ENCODE measurements at regions not wholly inside any gene's neighbourhood (a gene's known extent, or its start where the extent isn't known, plus 50 kb on each side); places are given as distances from the start of the nearest gene placed in this dataset.

GRCh38 chr13:74017301-74018061 is 116.7 kb downstream of the KLF12 start:
- H3K27ac ChIP-seq (ENCODE audit: low read depth, low read length): no peak overlapping the region
- peaks cover 3% of the 10 kb centered on the region for H3K9me3 Mint-ChIP-seq (ENCODE audit: unreplicated experiment)
- H3K9ac ChIP-seq (ENCODE audit: low read length): no peak overlapping the region
- H3K4me2 ChIP-seq (ENCODE audit: low read length): no peak overlapping the region
- H3K36me3 Mint-ChIP-seq (ENCODE audit: low read depth, unreplicated experiment): peaks cover 5% of the 10 kb centered on the region
- H3K4me3 ChIP-seq (ENCODE audit: insufficient read depth, low read depth, low read length): no peak overlapping the region
- no peak overlapping the region for H3K27ac Mint-ChIP-seq (ENCODE audit: unreplicated experiment)
- no peaks in the 10 kb centered on the region for H3K27me3 Mint-ChIP-seq (ENCODE audit: low read depth, unreplicated experiment)
- no peak overlapping the region for H2AFZ ChIP-seq (ENCODE audit: low read depth, low read length)
- H3K9me3 ChIP-seq (ENCODE audit: insufficient read depth, low read depth, low read length): no peaks in the 10 kb centered on the region
- H3K4me1 ChIP-seq (ENCODE audit: insufficient read depth, low read length): no peaks in the 10 kb centered on the region
- H3K4me1 Mint-ChIP-seq (ENCODE audit: low read depth, unreplicated experiment): no peaks in the 10 kb centered on the region
- TF ChIP-seq EZH2 (IDR thresholded peaks at IDR 0.05; ENCODE audit: insufficient read depth, low read length): no peak
- TF ChIP-seq CTCF (IDR thresholded peaks at IDR 0.05; ENCODE audit: insufficient read depth, low read depth, low read length): no peak
- FAIRE-seq: no peak
- H3K4me3 Mint-ChIP-seq (ENCODE audit: unreplicated experiment): no peak overlapping the region
- no peaks in the 10 kb centered on the region for H3K36me3 ChIP-seq (ENCODE audit: insufficient read depth, low read length)
- no peak for DNase-seq (ENCODE audit: low read depth)
- H3K27me3 ChIP-seq (ENCODE audit: insufficient read depth, low read length): no peaks in the 10 kb centered on the region
- H3K79me2 ChIP-seq (ENCODE audit: insufficient read depth, low read length): peaks cover 55% of the 10 kb centered on the region
- H4K20me1 ChIP-seq (ENCODE audit: insufficient read depth, low read length): peaks cover 45% of the 10 kb centered on the region

GRCh38 chr13:74015137-74015536 is 119.1 kb downstream of the KLF12 start:
- DNase-seq (ENCODE audit: low read depth): no peak
- no peaks in the 10 kb centered on the region for H3K9me3 ChIP-seq (ENCODE audit: insufficient read depth, low read depth, low read length)
- peaks cover 32% of the 10 kb centered on the region for H4K20me1 ChIP-seq (ENCODE audit: insufficient read depth, low read length)
- Mint-ChIP-seq H3K36me3 (ENCODE audit: low read depth, unreplicated experiment) (no peaks in the 10 kb centered on the region), H3K4me1 (ENCODE audit: low read depth, unreplicated experiment) (no peaks in the 10 kb centered on the region), H3K27ac (ENCODE audit: unreplicated experiment) (no peak overlapping the region), H3K4me3 (ENCODE audit: unreplicated experiment) (no peak overlapping the region), H3K27me3 (ENCODE audit: low read depth, unreplicated experiment) (no peaks in the 10 kb centered on the region), H3K9me3 (ENCODE audit: unreplicated experiment) (peaks cover under 1% of the 10 kb centered on the region)
- no peak overlapping the region for H3K27ac ChIP-seq (ENCODE audit: low read depth, low read length)
- TF ChIP-seq CTCF (IDR thresholded peaks at IDR 0.05; ENCODE audit: insufficient read depth, low read depth, low read length) (peak; percentile 25), EZH2 (IDR thresholded peaks at IDR 0.05; ENCODE audit: insufficient read depth, low read length) (no peak)
- no peak for FAIRE-seq
- H3K79me2 ChIP-seq (ENCODE audit: insufficient read depth, low read length): peaks cover 56% of the 10 kb centered on the region
- no peak overlapping the region for H3K9ac ChIP-seq (ENCODE audit: low read length)
- no peak overlapping the region for H3K4me2 ChIP-seq (ENCODE audit: low read length)
- no peak overlapping the region for H3K4me3 ChIP-seq (ENCODE audit: insufficient read depth, low read depth, low read length)
- H3K27me3 ChIP-seq (ENCODE audit: insufficient read depth, low read length): no peaks in the 10 kb centered on the region
- no peaks in the 10 kb centered on the region for H3K4me1 ChIP-seq (ENCODE audit: insufficient read depth, low read length)
- no peak overlapping the region for H2AFZ ChIP-seq (ENCODE audit: low read depth, low read length)
- no peaks in the 10 kb centered on the region for H3K36me3 ChIP-seq (ENCODE audit: insufficient read depth, low read length)

- H2AFZ ChIP-seq (ENCODE audit: low read depth, low read length): no peak overlapping the region
- no peak overlapping the region for H3K4me2 ChIP-seq (ENCODE audit: low read length)
- peaks cover 3% of the 10 kb centered on the region for H3K4me1 Mint-ChIP-seq (ENCODE audit: low read depth, unreplicated experiment)
- H3K9me3 Mint-ChIP-seq (ENCODE audit: unreplicated experiment): no peaks in the 10 kb centered on the region
- no peak overlapping the region for H3K27ac ChIP-seq (ENCODE audit: low read depth, low read length)
- H3K4me3 Mint-ChIP-seq (ENCODE audit: unreplicated experiment): no peak overlapping the region
- DNase-seq (ENCODE audit: low read depth): no peak
- no peaks in the 10 kb centered on the region for H3K9me3 ChIP-seq (ENCODE audit: insufficient read depth, low read depth, low read length)
- H3K9ac ChIP-seq (ENCODE audit: low read length): no peak overlapping the region
- no peaks in the 10 kb centered on the region for H3K27me3 ChIP-seq (ENCODE audit: insufficient read depth, low read length)
- H3K27ac Mint-ChIP-seq (ENCODE audit: unreplicated experiment): no peak overlapping the region
- H3K4me1 ChIP-seq (ENCODE audit: insufficient read depth, low read length): no peaks in the 10 kb centered on the region
- no peaks in the 10 kb centered on the region for H3K27me3 Mint-ChIP-seq (ENCODE audit: low read depth, unreplicated experiment)
- H3K4me3 ChIP-seq (ENCODE audit: insufficient read depth, low read depth, low read length): no peak overlapping the region
- H3K36me3 Mint-ChIP-seq (ENCODE audit: low read depth, unreplicated experiment): peaks cover 4% of the 10 kb centered on the region
- FAIRE-seq: no peak
- peaks cover 50% of the 10 kb centered on the region for H3K79me2 ChIP-seq (ENCODE audit: insufficient read depth, low read length)
- no peaks in the 10 kb centered on the region for H3K36me3 ChIP-seq (ENCODE audit: insufficient read depth, low read length)
- H4K20me1 ChIP-seq (ENCODE audit: insufficient read depth, low read length): peaks cover 37% of the 10 kb centered on the region
- TF ChIP-seq CTCF (IDR thresholded peaks at IDR 0.05; ENCODE audit: insufficient read depth, low read depth, low read length) (no peak), EZH2 (IDR thresholded peaks at IDR 0.05; ENCODE audit: insufficient read depth, low read length) (no peak)
These were observed 125.0 kb downstream of the KLF12 start for GRCh38 chr13:74009100-74009668.
